GM12878 (cell line): ENCODE measurements at regions not wholly inside any gene's neighbourhood (a gene's known extent, or its start where the extent isn't known, plus 50 kb on each side); places are given as distances from the start of the nearest gene placed in this dataset.
A peak's percentile ranks its signal among the peaks of the same experiment; 100 is the strongest.

Source experiments
- ATF7 ChIP-seq: fragments of 450-650 bp; IDR thresholded peaks from 2 replicates; pipeline ENCODE4 v1.6.1; 2016; ENCODE audit warnings: low read depth, mild to moderate bottlenecking
- BACH1 ChIP-seq: fragments of 450-650 bp; IDR thresholded peaks from 2 replicates; pipeline ENCODE4 v1.6.1; 2017; ENCODE audit warnings: mild to moderate bottlenecking, borderline replicate concordance
- CBFB ChIP-seq: IDR thresholded peaks from 2 replicates; pipeline ENCODE4 v1.6.1; 2016; ENCODE audit warnings: antibody characterized with exemption, low read depth
- CBX5 ChIP-seq: sonication (generic); IDR thresholded peaks from 2 replicates; pipeline ENCODE4 v1.6.1; 2016; ENCODE audit warnings: low read depth, moderate library complexity, mild to moderate bottlenecking, inconsistent platforms
- CREB1 ChIP-seq: IDR thresholded peaks from 2 replicates; pipeline ENCODE4 v1.6.1; 2012; ENCODE audit warnings: low read depth, mild to moderate bottlenecking, inconsistent platforms
- DPF2 ChIP-seq: fragments of 450-650 bp; IDR thresholded peaks from 2 replicates; pipeline ENCODE4 v1.6.1; 2017; ENCODE audit warnings: mild to moderate bottlenecking
- ESRRA ChIP-seq: IDR thresholded peaks from 2 replicates; pipeline ENCODE4 v1.6.1; 2012; ENCODE audit warnings: mild to moderate bottlenecking, low read length, improper control_type of control experiment
- HDAC2 ChIP-seq: fragments of 200-600 bp; sonication (generic); IDR thresholded peaks from 2 replicates; pipeline ENCODE4 v1.6.1; 2017
- HDGF ChIP-seq: fragments of 450-650 bp; IDR thresholded peaks from 2 replicates; pipeline ENCODE4 v1.6.1; 2016; ENCODE audit warnings: antibody characterized with exemption
- IKZF1 ChIP-seq: fragments of 450-650 bp; conservative IDR thresholded peaks from 2 replicates; pipeline ENCODE4 v1.6.1; 2017; ENCODE audit warnings: antibody characterized with exemption, mild to moderate bottlenecking
- MYC ChIP-seq: IDR thresholded peaks from 2 replicates; pipeline ENCODE4 v1.6.1; 2011; ENCODE audit warnings: mild to moderate bottlenecking, low read length, moderate library complexity, inconsistent platforms; ENCODE audit not compliant: insufficient read depth, insufficient replicate concordance, insufficient read length, severe bottlenecking
- NR2C1 ChIP-seq: fragments of 450-650 bp; IDR thresholded peaks from 2 replicates; pipeline ENCODE4 v1.6.1; 2017; ENCODE audit warnings: antibody characterized with exemption, mild to moderate bottlenecking, moderate library complexity
- RB1 ChIP-seq: fragments of 450-650 bp; formaldehyde crosslinking; IDR thresholded peaks from 2 replicates; pipeline ENCODE4 v1.6.1; 2017; ENCODE audit warnings: mild to moderate bottlenecking, borderline replicate concordance
- RELA ChIP-seq: fragments of 450-650 bp; IDR thresholded peaks from 2 replicates; pipeline ENCODE4 v1.8.0; 2014; ENCODE audit warnings: borderline replicate concordance; ENCODE audit not compliant: partially characterized antibody
- RFX5 ChIP-seq: IDR thresholded peaks from 2 replicates; pipeline ENCODE4 v1.6.1; 2011; ENCODE audit warnings: low read depth, low read length, improper control_type of control experiment
- SPI1 ChIP-seq: IDR thresholded peaks from 2 replicates; pipeline ENCODE4 v1.6.1; 2011; ENCODE audit warnings: low read depth, mild to moderate bottlenecking, low read length, moderate library complexity, borderline replicate concordance; ENCODE audit not compliant: insufficient read depth
- STAT3 ChIP-seq: IDR thresholded peaks from 2 replicates; pipeline ENCODE4 v1.6.1; 2011; ENCODE audit warnings: low read depth, low read length, improper control_type of control experiment
- YBX1 ChIP-seq: fragments of 450-650 bp; IDR thresholded peaks from 2 replicates; pipeline ENCODE4 v1.6.1; 2016; ENCODE audit warnings: antibody characterized with exemption
- ZNF384 ChIP-seq: IDR thresholded peaks from 2 replicates; pipeline ENCODE4 v1.6.1; 2012; ENCODE audit warnings: low read depth, mild to moderate bottlenecking, low read length, improper control_type of control experiment, borderline replicate concordance
- ZSCAN29 ChIP-seq: fragments of 450-650 bp; IDR thresholded peaks from 2 replicates; pipeline ENCODE4 v1.6.1; 2017; ENCODE audit warnings: mild to moderate bottlenecking, moderate library complexity
- TF ChIP-seq, protein P1 (sequence below): IDR thresholded peaks from 2 replicates; pipeline ENCODE4 v1.6.1; 2011; ENCODE audit warnings: borderline replicate concordance, low read depth, mild to moderate bottlenecking, moderate library complexity, low read length; ENCODE audit not compliant: insufficient read depth, poor library complexity, severe bottlenecking
- TF ChIP-seq, protein P2 (sequence below): fragments of 450-650 bp; IDR thresholded peaks from 2 replicates; pipeline ENCODE4 v1.6.1; 2017; ENCODE audit warnings: low read depth, mild to moderate bottlenecking, moderate library complexity
- TF ChIP-seq, protein P3 (sequence below): IDR thresholded peaks from 2 replicates; pipeline ENCODE4 v1.6.1; 2012; ENCODE audit warnings: low read depth, low read length, improper control_type of control experiment
- TF ChIP-seq, protein P4 (sequence below): fragments of 450-650 bp; formaldehyde crosslinking; IDR thresholded peaks from 2 replicates; pipeline ENCODE4 v1.5.0; 2022; ENCODE audit warnings: mild to moderate bottlenecking, missing genetic modification characterization
- TF ChIP-seq, protein P5 (sequence below), 3 experiments: IDR thresholded peaks in 2 of 3; conservative IDR thresholded peaks in 1 of 3; 2 replicates each; pipeline ENCODE4 v1.5.1; 2011; ENCODE audit warnings: low read depth in 3 of 3, low read length in 3 of 3, mild to moderate bottlenecking in 3 of 3, control low read depth in 2 of 3, moderate library complexity in 2 of 3, inconsistent platforms in 1 of 3, mixed read lengths in 1 of 3; ENCODE audit not compliant: control insufficient read depth in 2 of 3, insufficient read depth in 1 of 3; ENCODE audit errors: extremely low read depth in 1 of 3

DNA sequence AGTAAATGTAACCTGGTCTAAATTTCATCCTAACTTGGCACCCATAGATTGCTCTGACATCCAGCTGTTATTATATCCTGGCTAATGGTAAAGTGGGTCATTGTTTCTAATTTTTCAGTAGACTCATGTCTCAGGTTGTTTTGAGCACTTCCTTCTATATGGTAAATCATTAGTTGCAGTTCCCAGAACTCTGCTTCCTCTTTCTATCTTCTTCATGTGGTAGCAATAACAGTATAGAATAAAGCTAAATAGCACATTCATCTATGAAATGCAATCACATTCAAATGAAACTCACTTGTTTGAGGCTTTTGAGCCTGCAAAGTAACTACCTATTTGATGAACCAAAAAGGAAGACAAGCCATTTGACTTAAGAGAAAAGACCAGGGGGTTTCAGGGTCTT lies 65.1 kb upstream of the GZMB start (continued):
- no peak for TF ChIP-seq CBFB
- TF ChIP-seq RB1: no peak
- TF ChIP-seq ZNF384: no peak
- TF ChIP-seq ATF7: peak; percentile 29; the same call in 1 of the 2 replicates
- peak; percentile 58 for TF ChIP-seq IKZF1
- TF ChIP-seq, protein P1, sequence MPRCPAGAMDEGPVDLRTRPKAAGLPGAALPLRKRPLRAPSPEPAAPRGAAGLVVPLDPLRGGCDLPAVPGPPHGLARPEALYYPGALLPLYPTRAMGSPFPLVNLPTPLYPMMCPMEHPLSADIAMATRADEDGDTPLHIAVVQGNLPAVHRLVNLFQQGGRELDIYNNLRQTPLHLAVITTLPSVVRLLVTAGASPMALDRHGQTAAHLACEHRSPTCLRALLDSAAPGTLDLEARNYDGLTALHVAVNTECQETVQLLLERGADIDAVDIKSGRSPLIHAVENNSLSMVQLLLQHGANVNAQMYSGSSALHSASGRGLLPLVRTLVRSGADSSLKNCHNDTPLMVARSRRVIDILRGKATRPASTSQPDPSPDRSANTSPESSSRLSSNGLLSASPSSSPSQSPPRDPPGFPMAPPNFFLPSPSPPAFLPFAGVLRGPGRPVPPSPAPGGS: no peak
- no peak for TF ChIP-seq MYC
- no peak for TF ChIP-seq HDAC2
- no peak for TF ChIP-seq YBX1
- TF ChIP-seq BACH1: no peak
- no peak for TF ChIP-seq ESRRA
- TF ChIP-seq, protein P2, sequence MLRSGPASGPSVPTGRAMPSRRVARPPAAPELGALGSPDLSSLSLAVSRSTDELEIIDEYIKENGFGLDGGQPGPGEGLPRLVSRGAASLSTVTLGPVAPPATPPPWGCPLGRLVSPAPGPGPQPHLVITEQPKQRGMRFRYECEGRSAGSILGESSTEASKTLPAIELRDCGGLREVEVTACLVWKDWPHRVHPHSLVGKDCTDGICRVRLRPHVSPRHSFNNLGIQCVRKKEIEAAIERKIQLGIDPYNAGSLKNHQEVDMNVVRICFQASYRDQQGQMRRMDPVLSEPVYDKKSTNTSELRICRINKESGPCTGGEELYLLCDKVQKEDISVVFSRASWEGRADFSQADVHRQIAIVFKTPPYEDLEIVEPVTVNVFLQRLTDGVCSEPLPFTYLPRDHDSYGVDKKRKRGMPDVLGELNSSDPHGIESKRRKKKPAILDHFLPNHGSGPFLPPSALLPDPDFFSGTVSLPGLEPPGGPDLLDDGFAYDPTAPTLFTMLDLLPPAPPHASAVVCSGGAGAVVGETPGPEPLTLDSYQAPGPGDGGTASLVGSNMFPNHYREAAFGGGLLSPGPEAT: 0 out of 2 replicates have a peak, but pooled peaks have one; percentile 10
- peak; percentile 82; the same call in 1 of the 2 replicates for TF ChIP-seq SPI1
- TF ChIP-seq, protein P3, sequence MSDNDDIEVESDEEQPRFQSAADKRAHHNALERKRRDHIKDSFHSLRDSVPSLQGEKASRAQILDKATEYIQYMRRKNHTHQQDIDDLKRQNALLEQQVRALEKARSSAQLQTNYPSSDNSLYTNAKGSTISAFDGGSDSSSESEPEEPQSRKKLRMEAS: no peak
- no peak for TF ChIP-seq CREB1
- no peak for TF ChIP-seq STAT3
- TF ChIP-seq RELA: no peak
- no peak for TF ChIP-seq HDGF
- TF ChIP-seq CBX5: no peak
- no peak for TF ChIP-seq RFX5
- TF ChIP-seq DPF2: peak; percentile 63; the same call in 1 of the 2 replicates
- TF ChIP-seq, protein P4, sequence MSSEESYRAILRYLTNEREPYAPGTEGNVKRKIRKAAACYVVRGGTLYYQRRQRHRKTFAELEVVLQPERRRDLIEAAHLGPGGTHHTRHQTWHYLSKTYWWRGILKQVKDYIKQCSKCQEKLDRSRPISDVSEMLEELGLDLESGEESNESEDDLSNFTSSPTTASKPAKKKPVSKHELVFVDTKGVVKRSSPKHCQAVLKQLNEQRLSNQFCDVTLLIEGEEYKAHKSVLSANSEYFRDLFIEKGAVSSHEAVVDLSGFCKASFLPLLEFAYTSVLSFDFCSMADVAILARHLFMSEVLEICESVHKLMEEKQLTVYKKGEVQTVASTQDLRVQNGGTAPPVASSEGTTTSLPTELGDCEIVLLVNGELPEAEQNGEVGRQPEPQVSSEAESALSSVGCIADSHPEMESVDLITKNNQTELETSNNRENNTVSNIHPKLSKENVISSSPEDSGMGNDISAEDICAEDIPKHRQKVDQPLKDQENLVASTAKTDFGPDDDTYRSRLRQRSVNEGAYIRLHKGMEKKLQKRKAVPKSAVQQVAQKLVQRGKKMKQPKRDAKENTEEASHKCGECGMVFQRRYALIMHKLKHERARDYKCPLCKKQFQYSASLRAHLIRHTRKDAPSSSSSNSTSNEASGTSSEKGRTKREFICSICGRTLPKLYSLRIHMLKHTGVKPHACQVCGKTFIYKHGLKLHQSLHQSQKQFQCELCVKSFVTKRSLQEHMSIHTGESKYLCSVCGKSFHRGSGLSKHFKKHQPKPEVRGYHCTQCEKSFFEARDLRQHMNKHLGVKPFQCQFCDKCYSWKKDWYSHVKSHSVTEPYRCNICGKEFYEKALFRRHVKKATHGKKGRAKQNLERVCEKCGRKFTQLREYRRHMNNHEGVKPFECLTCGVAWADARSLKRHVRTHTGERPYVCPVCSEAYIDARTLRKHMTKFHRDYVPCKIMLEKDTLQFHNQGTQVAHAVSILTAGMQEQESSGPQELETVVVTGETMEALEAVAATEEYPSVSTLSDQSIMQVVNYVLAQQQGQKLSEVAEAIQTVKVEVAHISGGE (CRISPR knock-in tag): no peak
- no peak for TF ChIP-seq ZSCAN29
- TF ChIP-seq, protein P5, sequence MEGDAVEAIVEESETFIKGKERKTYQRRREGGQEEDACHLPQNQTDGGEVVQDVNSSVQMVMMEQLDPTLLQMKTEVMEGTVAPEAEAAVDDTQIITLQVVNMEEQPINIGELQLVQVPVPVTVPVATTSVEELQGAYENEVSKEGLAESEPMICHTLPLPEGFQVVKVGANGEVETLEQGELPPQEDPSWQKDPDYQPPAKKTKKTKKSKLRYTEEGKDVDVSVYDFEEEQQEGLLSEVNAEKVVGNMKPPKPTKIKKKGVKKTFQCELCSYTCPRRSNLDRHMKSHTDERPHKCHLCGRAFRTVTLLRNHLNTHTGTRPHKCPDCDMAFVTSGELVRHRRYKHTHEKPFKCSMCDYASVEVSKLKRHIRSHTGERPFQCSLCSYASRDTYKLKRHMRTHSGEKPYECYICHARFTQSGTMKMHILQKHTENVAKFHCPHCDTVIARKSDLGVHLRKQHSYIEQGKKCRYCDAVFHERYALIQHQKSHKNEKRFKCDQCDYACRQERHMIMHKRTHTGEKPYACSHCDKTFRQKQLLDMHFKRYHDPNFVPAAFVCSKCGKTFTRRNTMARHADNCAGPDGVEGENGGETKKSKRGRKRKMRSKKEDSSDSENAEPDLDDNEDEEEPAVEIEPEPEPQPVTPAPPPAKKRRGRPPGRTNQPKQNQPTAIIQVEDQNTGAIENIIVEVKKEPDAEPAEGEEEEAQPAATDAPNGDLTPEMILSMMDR (IDR thresholded peaks at IDR 0.05 in 2 of 3, conservative IDR thresholded peaks at IDR 0.05 in 1 of 3; ENCODE audit: control insufficient read depth in 2 of 3, extremely low read depth in 1 of 3, insufficient read depth in 1 of 3, low read depth in 3 of 3, low read length in 3 of 3): no peak
- TF ChIP-seq NR2C1: no peak
